ENCODE measurements at regions not wholly inside any gene's neighbourhood (a gene's known extent, or its start where the extent isn't known, plus 50 kb on each side); places are given as distances from the start of the nearest gene placed in this dataset.
A peak's percentile ranks its signal among the peaks of the same experiment; 100 is the strongest.

DNA sequence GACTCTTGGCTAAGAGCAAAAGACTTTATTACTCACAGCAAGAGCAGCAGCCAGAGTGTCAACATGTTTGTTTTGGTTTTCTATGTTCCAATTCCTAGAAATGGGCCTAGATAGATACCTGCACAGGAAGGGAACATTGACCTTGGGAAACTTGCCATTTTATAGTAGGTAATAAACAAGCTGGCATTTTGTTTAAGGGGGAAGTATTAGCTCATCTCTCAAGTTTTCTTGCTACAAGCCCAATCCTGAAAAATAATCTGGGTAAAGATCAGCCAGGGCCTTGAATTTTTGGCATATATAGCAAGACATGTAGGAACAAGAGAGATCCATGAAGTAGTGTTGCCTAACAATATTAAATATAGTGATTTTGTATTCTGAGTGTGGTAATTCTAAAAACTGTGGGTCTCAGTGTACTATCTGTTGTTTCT lies 51.4 kb upstream of the RGL1 start:
- H3K27ac ChIP-seq, result no peak overlapping the region
- no peak overlapping the region for H3K4me3 ChIP-seq
- DNase-seq (no peak), ATAC-seq (ENCODE audit: low FRiP score in 2 of 2) (no peak)
- H3K36me3 ChIP-seq, result no peaks in the 10 kb centered on the region
- TF ChIP-seq POLR2AphosphoS5 (IDR thresholded peaks at IDR 0.05) (no peak), POLR2A (IDR thresholded peaks at IDR 0.05) (no peak), EP300 (IDR thresholded peaks at IDR 0.05) (no peak)
- TF ChIP-seq, protein P1, sequence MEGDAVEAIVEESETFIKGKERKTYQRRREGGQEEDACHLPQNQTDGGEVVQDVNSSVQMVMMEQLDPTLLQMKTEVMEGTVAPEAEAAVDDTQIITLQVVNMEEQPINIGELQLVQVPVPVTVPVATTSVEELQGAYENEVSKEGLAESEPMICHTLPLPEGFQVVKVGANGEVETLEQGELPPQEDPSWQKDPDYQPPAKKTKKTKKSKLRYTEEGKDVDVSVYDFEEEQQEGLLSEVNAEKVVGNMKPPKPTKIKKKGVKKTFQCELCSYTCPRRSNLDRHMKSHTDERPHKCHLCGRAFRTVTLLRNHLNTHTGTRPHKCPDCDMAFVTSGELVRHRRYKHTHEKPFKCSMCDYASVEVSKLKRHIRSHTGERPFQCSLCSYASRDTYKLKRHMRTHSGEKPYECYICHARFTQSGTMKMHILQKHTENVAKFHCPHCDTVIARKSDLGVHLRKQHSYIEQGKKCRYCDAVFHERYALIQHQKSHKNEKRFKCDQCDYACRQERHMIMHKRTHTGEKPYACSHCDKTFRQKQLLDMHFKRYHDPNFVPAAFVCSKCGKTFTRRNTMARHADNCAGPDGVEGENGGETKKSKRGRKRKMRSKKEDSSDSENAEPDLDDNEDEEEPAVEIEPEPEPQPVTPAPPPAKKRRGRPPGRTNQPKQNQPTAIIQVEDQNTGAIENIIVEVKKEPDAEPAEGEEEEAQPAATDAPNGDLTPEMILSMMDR (IDR thresholded peaks at IDR 0.05), result no peak
- no peaks in the 10 kb centered on the region for H3K4me1 ChIP-seq
- no peaks in the 10 kb centered on the region for H3K27me3 ChIP-seq
- no peaks in the 10 kb centered on the region for H3K9me3 ChIP-seq

DNA sequence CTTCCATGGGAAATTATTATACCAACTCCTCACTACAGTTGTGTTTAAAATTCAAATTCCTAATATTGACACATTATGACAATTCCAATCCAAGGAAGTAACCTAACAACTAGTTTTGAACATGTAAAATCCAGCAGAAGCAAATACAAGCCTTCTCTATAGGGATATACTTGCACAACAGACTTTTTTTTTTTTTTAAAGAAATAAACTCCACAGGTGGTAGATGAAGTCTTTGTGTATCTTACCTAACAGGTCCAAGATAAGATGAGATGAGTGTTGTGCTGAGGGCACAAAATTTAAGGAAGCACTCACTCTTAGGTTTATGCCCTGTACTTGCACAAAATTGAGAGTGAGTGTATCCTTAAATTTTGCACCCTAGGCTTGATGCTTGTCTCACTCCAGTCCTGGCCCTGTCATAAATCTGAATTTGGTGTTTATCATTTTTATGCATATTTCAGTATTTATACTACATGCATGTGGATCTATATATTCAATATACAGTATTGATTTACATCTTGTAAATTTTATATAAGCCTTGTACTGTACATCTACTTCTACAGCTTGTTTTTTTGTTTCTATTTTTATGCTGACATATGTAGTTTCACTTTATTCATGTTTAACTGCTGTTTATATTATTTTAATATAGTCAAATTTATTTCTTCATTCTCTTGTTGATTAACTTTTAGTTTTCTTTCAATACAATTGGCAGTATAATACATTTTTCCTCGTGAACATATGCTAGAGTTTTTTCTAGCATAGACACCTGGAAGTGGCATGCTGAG lies 60.6 kb upstream of the RGL1 start:
- Histone ChIP-seq H3K27me3 (no peaks in the 10 kb centered on the region), H3K27ac (no peak overlapping the region), H3K9me3 (peaks cover 0 to 5% (median 0%) of the 10 kb centered on the region in 4 donors), H3K36me3 (no peaks in the 10 kb centered on the region), H3K4me1 (peaks cover 0 to 4% (median under 1%) of the 10 kb centered on the region in 4 donors), H3K4me3 (no peak overlapping the region)
- TF ChIP-seq, protein P1 (IDR thresholded peaks at IDR 0.05), result no peak
- no peak for TF ChIP-seq POLR2AphosphoS5 (IDR thresholded peaks at IDR 0.05)
- no peak for DNase-seq
- 59 to 77% methylated on average over 1 of the region's 1 CpG for WGBS, 2 donors
- no peak for ATAC-seq (ENCODE audit: low FRiP score in 2 of 2)

DNA sequence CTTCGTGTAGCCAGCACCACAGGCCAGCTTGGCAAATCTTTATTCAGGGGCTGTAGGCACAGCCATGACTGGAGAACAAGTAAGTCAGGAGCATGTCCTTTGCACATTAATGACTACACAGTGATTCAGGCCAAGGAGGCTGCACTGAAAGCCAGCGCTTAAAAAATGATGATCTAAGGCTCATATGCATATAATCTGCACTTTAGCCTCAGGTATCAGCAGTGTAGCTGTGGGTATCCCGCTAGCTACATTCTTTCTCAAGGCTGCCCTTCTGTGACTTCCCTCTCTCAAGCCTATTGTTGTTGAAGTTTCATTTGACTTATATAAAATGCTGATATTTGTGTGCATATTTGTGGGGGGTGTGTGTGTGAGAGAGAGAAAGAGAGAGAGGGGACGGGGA lies 62.6 kb upstream of the RGL1 start:
- Histone ChIP-seq H3K27me3 (no peaks in the 10 kb centered on the region), H3K4me1 (peaks cover 0 to 4% (median 2%) of the 10 kb centered on the region in 4 donors), H3K9me3 (peaks cover 0 to 5% (median 0%) of the 10 kb centered on the region in 4 donors), H3K4me3 (no peak overlapping the region), H3K27ac (no peak overlapping the region), H3K36me3 (no peaks in the 10 kb centered on the region)
- no peak for ATAC-seq (ENCODE audit: low FRiP score in 2 of 2)
- 92 to 94% methylated on average over 4 of the region's 4 CpGs for WGBS, 2 donors
- no peak for TF ChIP-seq EP300 (IDR thresholded peaks at IDR 0.05)
- TF ChIP-seq, protein P1 (IDR thresholded peaks at IDR 0.05), result no peak
- no peak for TF ChIP-seq POLR2AphosphoS5 (IDR thresholded peaks at IDR 0.05)
- no peak for TF ChIP-seq POLR2A (IDR thresholded peaks at IDR 0.05)
- no peak for DNase-seq

DNA sequence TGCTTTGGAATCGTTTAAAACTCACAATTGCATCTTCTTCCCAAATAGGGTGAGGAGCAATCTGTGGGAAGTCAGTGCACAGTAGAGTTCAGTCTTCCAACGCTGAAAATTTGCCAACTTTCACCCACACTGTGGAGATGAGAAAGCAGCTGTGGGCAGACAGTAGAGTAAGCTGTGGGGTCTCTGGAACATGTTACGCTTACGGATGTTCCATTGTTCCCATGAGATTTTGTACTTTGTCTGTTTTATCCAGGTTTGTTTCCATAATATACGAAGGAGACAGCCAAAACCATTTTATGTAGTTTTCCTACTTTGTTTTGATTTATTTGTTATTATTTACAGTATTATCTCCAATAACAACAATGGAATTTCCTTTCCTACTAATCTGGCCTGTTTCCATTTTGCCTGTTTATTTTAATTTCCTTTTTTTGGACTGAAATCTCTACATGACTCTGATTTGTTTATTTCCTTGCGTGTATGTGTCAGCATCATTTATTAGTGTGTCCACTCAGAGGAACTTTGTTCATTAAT lies 65.1 kb upstream of the RGL1 start:
- ATAC-seq (ENCODE audit: low FRiP score in 2 of 2) (peak in 1 of 2 donors; percentile 23), DNase-seq (no peak)
- peaks cover 0 to 15% (median 9%) of the 10 kb centered on the region in 4 donors for H3K4me1 ChIP-seq
- H3K9me3 ChIP-seq, result peaks cover 0 to 5% (median 0%) of the 10 kb centered on the region in 4 donors
- H3K27me3 ChIP-seq, result no peaks in the 10 kb centered on the region
- no peaks in the 10 kb centered on the region for H3K36me3 ChIP-seq
- 39 to 47% methylated on average over 6 of the region's 6 CpGs for WGBS, 2 donors
- H3K27ac ChIP-seq, result peak overlapping the region in 1 of 4 donors; percentile 51
- no peak overlapping the region for H3K4me3 ChIP-seq
- TF ChIP-seq POLR2A (IDR thresholded peaks at IDR 0.05) (no peak), POLR2AphosphoS5 (IDR thresholded peaks at IDR 0.05) (no peak), EP300 (IDR thresholded peaks at IDR 0.05) (no peak)
- TF ChIP-seq, protein P1 (IDR thresholded peaks at IDR 0.05), result no peak
